C4-2B (cell line): ENCODE measurements at regions not wholly inside any gene's neighbourhood (a gene's known extent, or its start where the extent isn't known, plus 50 kb on each side); places are given as distances from the start of the nearest gene placed in this dataset.
"Not testable (repeated sequence)": the region's sequence is repeated elsewhere in the genome, so short reads cannot be mapped to it uniquely, and the experiment has no call there.

Source experiments
- H3K27ac ChIP-seq: fragments of 450-650 bp; 2 replicates; pipeline ENCODE4 v1.5.1; 2017
- CTCF ChIP-seq: fragments of 450-650 bp; conservative IDR thresholded peaks from 2 replicates; pipeline ENCODE4 v1.5.1; 2017; ENCODE audit warnings: mild to moderate bottlenecking
- ZFX ChIP-seq: fragments of 450-650 bp; IDR thresholded peaks from 2 replicates; pipeline ENCODE4 v1.6.1; 2017

GRCh38 chr4:18166925-18167324 is 145.4 kb upstream of the LCORL start:
- H3K27ac ChIP-seq = no peak overlapping the region
- TF ChIP-seq CTCF = no peak
- TF ChIP-seq ZFX = no peak

GRCh38 chr4:18162453-18162852 is 140.9 kb upstream of the LCORL start:
- H3K27ac ChIP-seq = no peak overlapping the region
- TF ChIP-seq CTCF (no peak), ZFX (no peak)

- not testable (repeated sequence) for H3K27ac ChIP-seq
Observed at GRCh38 chr4:18159117-18159912, 137.8 kb upstream of the LCORL start.

- no peak for TF ChIP-seq ZFX
- no peak for TF ChIP-seq CTCF
- no peak overlapping the region for H3K27ac ChIP-seq
Observed at GRCh38 chr4:18155067-18156041, 133.8 kb upstream of the LCORL start.

- TF ChIP-seq ZFX (no peak), CTCF (no peak)
- H3K27ac ChIP-seq = no peak overlapping the region
Observed at GRCh38 chr4:18138076-18138665, 116.6 kb upstream of the LCORL start.

- no peak for TF ChIP-seq ZFX
- no peak for TF ChIP-seq CTCF
Observed at GRCh38 chr4:18134111-18134510, 112.6 kb upstream of the LCORL start.

GRCh38 chr4:18130256-18130655 is 108.7 kb upstream of the LCORL start:
- TF ChIP-seq CTCF (no peak), ZFX (no peak)
- no peak overlapping the region for H3K27ac ChIP-seq

More at GRCh38 chr4:18134111-18134510, 112.6 kb upstream of the LCORL start:
- no peak overlapping the region for H3K27ac ChIP-seq
